ENCODE measurements at regions not wholly inside any gene's neighbourhood (a gene's known extent, or its start where the extent isn't known, plus 50 kb on each side); places are given as distances from the start of the nearest gene placed in this dataset.

- ChIA-PET CTCF (interaction anchor here (1.7 to 4.4 kb wide), 2 partner anchors 47 to 52 kb away, joined by 7 to 23 read pairs; no protein-coding TSS in a partner anchor), POLR2A (no interaction called here)
- TF ChIP-seq, protein P1, sequence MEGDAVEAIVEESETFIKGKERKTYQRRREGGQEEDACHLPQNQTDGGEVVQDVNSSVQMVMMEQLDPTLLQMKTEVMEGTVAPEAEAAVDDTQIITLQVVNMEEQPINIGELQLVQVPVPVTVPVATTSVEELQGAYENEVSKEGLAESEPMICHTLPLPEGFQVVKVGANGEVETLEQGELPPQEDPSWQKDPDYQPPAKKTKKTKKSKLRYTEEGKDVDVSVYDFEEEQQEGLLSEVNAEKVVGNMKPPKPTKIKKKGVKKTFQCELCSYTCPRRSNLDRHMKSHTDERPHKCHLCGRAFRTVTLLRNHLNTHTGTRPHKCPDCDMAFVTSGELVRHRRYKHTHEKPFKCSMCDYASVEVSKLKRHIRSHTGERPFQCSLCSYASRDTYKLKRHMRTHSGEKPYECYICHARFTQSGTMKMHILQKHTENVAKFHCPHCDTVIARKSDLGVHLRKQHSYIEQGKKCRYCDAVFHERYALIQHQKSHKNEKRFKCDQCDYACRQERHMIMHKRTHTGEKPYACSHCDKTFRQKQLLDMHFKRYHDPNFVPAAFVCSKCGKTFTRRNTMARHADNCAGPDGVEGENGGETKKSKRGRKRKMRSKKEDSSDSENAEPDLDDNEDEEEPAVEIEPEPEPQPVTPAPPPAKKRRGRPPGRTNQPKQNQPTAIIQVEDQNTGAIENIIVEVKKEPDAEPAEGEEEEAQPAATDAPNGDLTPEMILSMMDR (IDR thresholded peaks at IDR 0.05; ENCODE audit: insufficient read depth, low read length, missing control alignments) = no peak
- DNase-seq (ENCODE audit: low read depth, low spot score) = no peak
- H3K4me3 ChIP-seq (ENCODE audit: low read depth, low read length) = no peak overlapping the region
These were observed 237.7 kb downstream of the SEC14L1 start for GRCh38 chr17:77378318-77379064.

DNA sequence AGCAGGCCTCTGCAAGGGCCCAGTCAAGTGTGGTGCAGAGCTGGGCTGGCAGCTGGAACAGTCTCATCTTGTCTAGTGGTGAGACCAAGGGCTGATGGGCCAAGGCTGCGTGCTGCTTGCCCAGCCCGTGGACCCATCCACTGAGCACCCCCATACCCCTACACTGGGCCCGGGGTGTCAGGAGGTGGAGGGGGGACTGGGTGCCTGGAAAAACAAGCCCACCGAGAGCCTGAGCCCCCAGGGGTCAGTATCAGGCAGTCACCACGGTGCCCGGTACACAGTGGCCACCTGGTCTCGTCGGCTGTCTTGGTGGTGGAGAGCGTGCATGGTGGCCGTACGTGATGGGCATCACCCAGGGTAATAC lies 238.3 kb downstream of the SEC14L1 start:
- H3K4me3 ChIP-seq (ENCODE audit: low read depth, low read length) = no peak overlapping the region
- ChIA-PET POLR2A (no interaction called here), CTCF (no interaction called here)
- no peak for DNase-seq (ENCODE audit: low read depth, low spot score)
- TF ChIP-seq, protein P1 (IDR thresholded peaks at IDR 0.05; ENCODE audit: insufficient read depth, low read length, missing control alignments) = no peak

- CTCF ChIA-PET = no interaction called here
- no peak overlapping the region for H3K4me3 ChIP-seq (ENCODE audit: low read depth, low read length)
- POLR2A ChIA-PET = no interaction called here
- TF ChIP-seq, protein P1 (IDR thresholded peaks at IDR 0.05; ENCODE audit: insufficient read depth, low read length, missing control alignments) = no peak
- DNase-seq (ENCODE audit: low read depth, low spot score) = no peak
These were observed 239.1 kb downstream of the SEC14L1 start for GRCh38 chr17:77379832-77380231.

- no peak overlapping the region for H3K4me3 ChIP-seq (ENCODE audit: low read depth, low read length)
- TF ChIP-seq, protein P1 (IDR thresholded peaks at IDR 0.05; ENCODE audit: insufficient read depth, low read length, missing control alignments) = no peak
- no peak for DNase-seq (ENCODE audit: low read depth, low spot score)
- CTCF ChIA-PET = interaction anchor here (1.0 kb wide), 1 partner anchor 22 kb away, joined by 3 read pairs; no protein-coding TSS in a partner anchor
- POLR2A ChIA-PET = no interaction called here
These were observed 239.8 kb downstream of the SEC14L1 start for GRCh38 chr17:77380395-77381184.

- TF ChIP-seq, protein P1 (IDR thresholded peaks at IDR 0.05; ENCODE audit: insufficient read depth, low read length, missing control alignments) = no peak
- no peak overlapping the region for H3K4me3 ChIP-seq (ENCODE audit: low read depth, low read length)
- no peak for DNase-seq (ENCODE audit: low read depth, low spot score)
- POLR2A ChIA-PET = no interaction called here
- CTCF ChIA-PET = interaction anchor here (1.0 to 2.0 kb wide), 3 partner anchors 22 to 50 kb away, joined by 3 to 8 read pairs (median 6); no protein-coding TSS in a partner anchor
These were observed 240.5 kb downstream of the SEC14L1 start for GRCh38 chr17:77381185-77381700.

GRCh38 chr17:77381731-77382130 lies 241.0 kb downstream of the SEC14L1 start:
- CTCF ChIA-PET = interaction anchor here (1.0 to 2.0 kb wide), 3 partner anchors 23 to 51 kb away, joined by 3 to 8 read pairs (median 6); no protein-coding TSS in a partner anchor
- TF ChIP-seq, protein P1 (IDR thresholded peaks at IDR 0.05; ENCODE audit: insufficient read depth, low read length, missing control alignments) = no peak
- no peak for DNase-seq (ENCODE audit: low read depth, low spot score)
- POLR2A ChIA-PET = no interaction called here
- H3K4me3 ChIP-seq (ENCODE audit: low read depth, low read length) = no peak overlapping the region

Measured in AG04449 (cell line).